IPS-20b (cell line): ENCODE measurements at regions not wholly inside any gene's neighbourhood (a gene's known extent, or its start where the extent isn't known, plus 50 kb on each side); places are given as distances from the start of the nearest gene placed in this dataset.

Experiments used
- H3K27ac ChIP-seq: one replicate; pipeline ENCODE4 v1.5.1; 2013; ENCODE audit warnings: low read length
- H3K27me3 ChIP-seq: 2 replicates; pipeline ENCODE4 v1.6.1; 2013; ENCODE audit warnings: mild to moderate bottlenecking, low read length, inconsistent platforms; ENCODE audit not compliant: insufficient read depth
- H3K36me3 ChIP-seq: 2 replicates; pipeline ENCODE4 v1.6.1; 2013; ENCODE audit warnings: low read depth, mild to moderate bottlenecking, inconsistent platforms, low read length, moderate library complexity; ENCODE audit not compliant: insufficient read depth
- H3K4me1 ChIP-seq: 2 replicates; pipeline ENCODE4 v1.6.1; 2013; ENCODE audit warnings: mild to moderate bottlenecking, control low read depth, inconsistent platforms, low read length, moderate library complexity; ENCODE audit not compliant: insufficient read depth
- H3K4me3 ChIP-seq: 2 replicates; pipeline ENCODE4 v1.5.1; 2013; ENCODE audit warnings: mild to moderate bottlenecking, low read length, inconsistent platforms
- H3K9ac ChIP-seq: 2 replicates; pipeline ENCODE4 v1.6.1; 2013; ENCODE audit warnings: low read depth, mild to moderate bottlenecking, inconsistent platforms, low read length, moderate library complexity
- H3K9me3 ChIP-seq: 2 replicates; pipeline ENCODE4 v1.6.1; 2013; ENCODE audit warnings: mild to moderate bottlenecking, low read depth, low read length, inconsistent platforms; ENCODE audit not compliant: insufficient read depth

- no peak overlapping the region for H3K27ac ChIP-seq
- H3K9me3 ChIP-seq: no peaks in the 10 kb centered on the region
- no peaks in the 10 kb centered on the region for H3K27me3 ChIP-seq
- no peak overlapping the region for H3K9ac ChIP-seq
- no peak overlapping the region for H3K4me3 ChIP-seq
- H3K36me3 ChIP-seq: no peaks in the 10 kb centered on the region
- no peaks in the 10 kb centered on the region for H3K4me1 ChIP-seq
These were observed 208.7 kb downstream of the CYP26B1 start for GRCh38 chr2:71938659-71939587.

GRCh38 chr2:71938108-71938507, 209.6 kb downstream of the CYP26B1 start:
- Histone ChIP-seq H3K4me3 (no peak overlapping the region), H3K9ac (no peak overlapping the region), H3K9me3 (no peaks in the 10 kb centered on the region), H3K27me3 (no peaks in the 10 kb centered on the region), H3K36me3 (no peaks in the 10 kb centered on the region), H3K27ac (no peak overlapping the region), H3K4me1 (no peaks in the 10 kb centered on the region)

GRCh38 chr2:71937396-71937795, 210.3 kb downstream of the CYP26B1 start:
- Histone ChIP-seq H3K27ac (no peak overlapping the region), H3K36me3 (no peaks in the 10 kb centered on the region), H3K4me1 (no peaks in the 10 kb centered on the region), H3K4me3 (no peak overlapping the region), H3K9me3 (no peaks in the 10 kb centered on the region), H3K9ac (no peak overlapping the region), H3K27me3 (no peaks in the 10 kb centered on the region)

- Histone ChIP-seq H3K36me3 (no peaks in the 10 kb centered on the region), H3K4me3 (no peak overlapping the region), H3K4me1 (no peaks in the 10 kb centered on the region), H3K9ac (no peak overlapping the region), H3K27me3 (no peaks in the 10 kb centered on the region), H3K9me3 (no peaks in the 10 kb centered on the region), H3K27ac (no peak overlapping the region)
These were observed 211.3 kb downstream of the CYP26B1 start for GRCh38 chr2:71936076-71937030.

GRCh38 chr2:71935262-71935848, 212.3 kb downstream of the CYP26B1 start:
- no peaks in the 10 kb centered on the region for H3K4me1 ChIP-seq
- no peaks in the 10 kb centered on the region for H3K36me3 ChIP-seq
- no peaks in the 10 kb centered on the region for H3K27me3 ChIP-seq
- no peak overlapping the region for H3K9ac ChIP-seq
- H3K9me3 ChIP-seq: no peaks in the 10 kb centered on the region
- no peak overlapping the region for H3K27ac ChIP-seq
- no peak overlapping the region for H3K4me3 ChIP-seq

GRCh38 chr2:71934595-71935261, 212.9 kb downstream of the CYP26B1 start:
- H3K27me3 ChIP-seq: no peaks in the 10 kb centered on the region
- no peak overlapping the region for H3K4me3 ChIP-seq
- no peaks in the 10 kb centered on the region for H3K36me3 ChIP-seq
- H3K4me1 ChIP-seq: no peaks in the 10 kb centered on the region
- H3K9ac ChIP-seq: no peak overlapping the region
- no peaks in the 10 kb centered on the region for H3K9me3 ChIP-seq
- no peak overlapping the region for H3K27ac ChIP-seq

GRCh38 chr2:71934320-71934593, 213.4 kb downstream of the CYP26B1 start:
- H3K4me1 ChIP-seq: no peaks in the 10 kb centered on the region
- no peaks in the 10 kb centered on the region for H3K9me3 ChIP-seq
- no peak overlapping the region for H3K27ac ChIP-seq
- no peak overlapping the region for H3K9ac ChIP-seq
- H3K4me3 ChIP-seq: no peak overlapping the region
- no peaks in the 10 kb centered on the region for H3K27me3 ChIP-seq
- H3K36me3 ChIP-seq: no peaks in the 10 kb centered on the region

- Histone ChIP-seq H3K27ac (no peak overlapping the region), H3K36me3 (no peaks in the 10 kb centered on the region), H3K4me3 (no peak overlapping the region), H3K27me3 (no peaks in the 10 kb centered on the region), H3K9ac (no peak overlapping the region), H3K9me3 (no peaks in the 10 kb centered on the region), H3K4me1 (no peaks in the 10 kb centered on the region)
These were observed 214.0 kb downstream of the CYP26B1 start for GRCh38 chr2:71933467-71934319.

GRCh38 chr2:71932780-71933466, 214.7 kb downstream of the CYP26B1 start:
- Histone ChIP-seq H3K4me1 (no peaks in the 10 kb centered on the region), H3K27me3 (no peaks in the 10 kb centered on the region), H3K9me3 (no peaks in the 10 kb centered on the region), H3K4me3 (no peak overlapping the region), H3K9ac (no peak overlapping the region), H3K27ac (no peak overlapping the region), H3K36me3 (no peaks in the 10 kb centered on the region)

- no peak overlapping the region for H3K4me3 ChIP-seq
- H3K4me1 ChIP-seq: no peaks in the 10 kb centered on the region
- no peaks in the 10 kb centered on the region for H3K9me3 ChIP-seq
- H3K36me3 ChIP-seq: no peaks in the 10 kb centered on the region
- no peak overlapping the region for H3K27ac ChIP-seq
- no peaks in the 10 kb centered on the region for H3K27me3 ChIP-seq
- H3K9ac ChIP-seq: no peak overlapping the region
These were observed 215.5 kb downstream of the CYP26B1 start for GRCh38 chr2:71932037-71932779.
